K562 (cell line): ENCODE measurements at regions not wholly inside any gene's neighbourhood (a gene's known extent, or its start where the extent isn't known, plus 50 kb on each side); places are given as distances from the start of the nearest gene placed in this dataset.

ENCODE experiments used
- FOXK2 ChIP-seq, 2 experiments: fragments of 450-650 bp; IDR thresholded peaks in 1 of 2; conservative IDR thresholded peaks in 1 of 2; 2 replicates each; pipeline ENCODE4 v1.6.1; 2016; ENCODE audit warnings: low read depth in 2 of 2, mild to moderate bottlenecking in 1 of 2
- SP1 ChIP-seq: sonication (generic); formaldehyde crosslinking; IDR thresholded peaks from 2 replicates; pipeline ENCODE4 v1.8.1; 2022; ENCODE audit warnings: mild to moderate bottlenecking, missing genetic modification reagents
- SP2 ChIP-seq: IDR thresholded peaks from 2 replicates; pipeline ENCODE4 v1.6.1; 2011; ENCODE audit warnings: mild to moderate bottlenecking, low read depth, low read length, moderate library complexity; ENCODE audit not compliant: poor library complexity, severe bottlenecking; ENCODE audit errors: extremely low read depth
- STAG1 ChIP-seq: sonication (generic); formaldehyde crosslinking; IDR thresholded peaks from 2 replicates; pipeline ENCODE4 v1.5.0; 2020; ENCODE audit warnings: missing genetic modification reagents, borderline replicate concordance
- ZNF347 ChIP-seq: fragments of 450-650 bp; formaldehyde crosslinking; IDR thresholded peaks from 2 replicates; pipeline ENCODE4 v1.4.0; 2020; ENCODE audit warnings: low read depth, mild to moderate bottlenecking, moderate library complexity
- ZNF644 ChIP-seq: fragments of 200-800 bp; sonication (Bioruptor generic); IDR thresholded peaks from 2 replicates; pipeline ENCODE4 v1.6.1; 2016; ENCODE audit warnings: low read depth, missing genetic modification characterization, missing compliant biosample characterization
- TF ChIP-seq, protein P1 (sequence below): IDR thresholded peaks from 2 replicates; pipeline ENCODE4 v1.6.1; 2014; ENCODE audit warnings: antibody characterized with exemption
- TF ChIP-seq, protein P2 (sequence below): fragments of 450-650 bp; IDR thresholded peaks from 2 replicates; pipeline ENCODE4 v1.6.1; 2016; ENCODE audit warnings: missing biosample characterization, missing genetic modification characterization
- TF ChIP-seq, protein P3 (sequence below): fragments of 450-650 bp; IDR thresholded peaks from 2 replicates; pipeline ENCODE4 v1.6.1; 2016; ENCODE audit warnings: antibody characterized with exemption
- TF ChIP-seq, protein P4 (sequence below): fragments of 450-650 bp; IDR thresholded peaks from 2 replicates; pipeline ENCODE4 v1.6.1; 2016; ENCODE audit warnings: mild to moderate bottlenecking, moderate library complexity

DNA sequence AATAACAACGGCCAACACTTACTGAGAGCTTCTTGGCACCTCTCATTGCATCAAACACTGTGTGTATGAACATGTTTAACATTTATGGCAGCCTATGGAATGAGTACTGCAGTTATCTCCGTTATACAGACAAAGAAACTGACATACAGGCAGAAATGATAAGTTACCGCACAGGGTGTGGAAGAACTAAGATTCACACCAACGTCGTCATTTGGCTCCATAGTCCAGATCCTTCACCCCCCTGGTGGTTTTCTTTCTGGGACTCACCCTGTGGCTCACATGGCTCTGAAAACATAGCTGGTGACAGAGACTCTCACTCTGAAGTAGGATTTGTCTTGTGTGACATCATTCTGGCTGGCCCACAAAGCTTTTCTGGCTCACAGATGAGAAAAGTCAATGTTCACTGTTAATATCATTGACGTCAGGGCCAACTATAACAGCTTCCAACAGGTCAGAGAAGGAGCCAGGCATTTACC, 230.1 kb downstream of the DLEU7 start (continued):
- TF ChIP-seq STAG1 (CRISPR knock-in tag), result no peak
- TF ChIP-seq, protein P1, sequence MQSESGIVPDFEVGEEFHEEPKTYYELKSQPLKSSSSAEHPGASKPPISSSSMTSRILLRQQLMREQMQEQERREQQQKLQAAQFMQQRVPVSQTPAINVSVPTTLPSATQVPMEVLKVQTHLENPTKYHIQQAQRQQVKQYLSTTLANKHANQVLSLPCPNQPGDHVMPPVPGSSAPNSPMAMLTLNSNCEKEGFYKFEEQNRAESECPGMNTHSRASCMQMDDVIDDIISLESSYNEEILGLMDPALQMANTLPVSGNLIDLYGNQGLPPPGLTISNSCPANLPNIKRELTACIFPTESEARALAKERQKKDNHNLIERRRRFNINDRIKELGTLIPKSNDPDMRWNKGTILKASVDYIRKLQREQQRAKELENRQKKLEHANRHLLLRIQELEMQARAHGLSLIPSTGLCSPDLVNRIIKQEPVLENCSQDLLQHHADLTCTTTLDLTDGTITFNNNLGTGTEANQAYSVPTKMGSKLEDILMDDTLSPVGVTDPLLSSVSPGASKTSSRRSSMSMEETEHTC, result no peak
- TF ChIP-seq ZNF644 (tag), result peak; percentile 69; the same call in 1 of the 2 replicates
- no peak for TF ChIP-seq ZNF347 (CRISPR knock-in tag)
- TF ChIP-seq, protein P2, sequence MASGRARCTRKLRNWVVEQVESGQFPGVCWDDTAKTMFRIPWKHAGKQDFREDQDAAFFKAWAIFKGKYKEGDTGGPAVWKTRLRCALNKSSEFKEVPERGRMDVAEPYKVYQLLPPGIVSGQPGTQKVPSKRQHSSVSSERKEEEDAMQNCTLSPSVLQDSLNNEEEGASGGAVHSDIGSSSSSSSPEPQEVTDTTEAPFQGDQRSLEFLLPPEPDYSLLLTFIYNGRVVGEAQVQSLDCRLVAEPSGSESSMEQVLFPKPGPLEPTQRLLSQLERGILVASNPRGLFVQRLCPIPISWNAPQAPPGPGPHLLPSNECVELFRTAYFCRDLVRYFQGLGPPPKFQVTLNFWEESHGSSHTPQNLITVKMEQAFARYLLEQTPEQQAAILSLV (tag), result no peak
- TF ChIP-seq SP1 (CRISPR knock-in tag), result peak; percentile 45; the same call in 1 of the 2 replicates
- peak in 1 of 2 experiments; percentile 50; a peak in 1 of 4 replicates for TF ChIP-seq FOXK2 (conservative IDR thresholded peaks at IDR 0.05 in 1 of 2, IDR thresholded peaks at IDR 0.05 in 1 of 2; ENCODE audit: low read depth in 2 of 2)
- TF ChIP-seq, protein P3, sequence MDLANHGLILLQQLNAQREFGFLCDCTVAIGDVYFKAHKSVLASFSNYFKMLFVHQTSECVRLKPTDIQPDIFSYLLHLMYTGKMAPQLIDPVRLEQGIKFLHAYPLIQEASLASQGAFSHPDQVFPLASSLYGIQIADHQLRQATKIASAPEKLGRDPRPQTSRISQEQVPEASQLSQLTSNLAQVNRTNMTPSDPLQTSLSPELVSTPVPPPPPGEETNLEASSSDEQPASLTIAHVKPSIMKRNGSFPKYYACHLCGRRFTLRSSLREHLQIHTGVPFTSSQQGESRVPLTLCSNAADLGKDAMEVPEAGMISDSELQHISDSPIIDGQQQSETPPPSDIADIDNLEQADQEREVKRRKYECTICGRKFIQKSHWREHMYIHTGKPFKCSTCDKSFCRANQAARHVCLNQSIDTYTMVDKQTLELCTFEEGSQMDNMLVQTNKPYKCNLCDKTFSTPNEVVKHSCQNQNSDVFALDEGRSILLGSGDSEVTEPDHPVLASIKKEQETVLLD, result no peak
- TF ChIP-seq, protein P4, sequence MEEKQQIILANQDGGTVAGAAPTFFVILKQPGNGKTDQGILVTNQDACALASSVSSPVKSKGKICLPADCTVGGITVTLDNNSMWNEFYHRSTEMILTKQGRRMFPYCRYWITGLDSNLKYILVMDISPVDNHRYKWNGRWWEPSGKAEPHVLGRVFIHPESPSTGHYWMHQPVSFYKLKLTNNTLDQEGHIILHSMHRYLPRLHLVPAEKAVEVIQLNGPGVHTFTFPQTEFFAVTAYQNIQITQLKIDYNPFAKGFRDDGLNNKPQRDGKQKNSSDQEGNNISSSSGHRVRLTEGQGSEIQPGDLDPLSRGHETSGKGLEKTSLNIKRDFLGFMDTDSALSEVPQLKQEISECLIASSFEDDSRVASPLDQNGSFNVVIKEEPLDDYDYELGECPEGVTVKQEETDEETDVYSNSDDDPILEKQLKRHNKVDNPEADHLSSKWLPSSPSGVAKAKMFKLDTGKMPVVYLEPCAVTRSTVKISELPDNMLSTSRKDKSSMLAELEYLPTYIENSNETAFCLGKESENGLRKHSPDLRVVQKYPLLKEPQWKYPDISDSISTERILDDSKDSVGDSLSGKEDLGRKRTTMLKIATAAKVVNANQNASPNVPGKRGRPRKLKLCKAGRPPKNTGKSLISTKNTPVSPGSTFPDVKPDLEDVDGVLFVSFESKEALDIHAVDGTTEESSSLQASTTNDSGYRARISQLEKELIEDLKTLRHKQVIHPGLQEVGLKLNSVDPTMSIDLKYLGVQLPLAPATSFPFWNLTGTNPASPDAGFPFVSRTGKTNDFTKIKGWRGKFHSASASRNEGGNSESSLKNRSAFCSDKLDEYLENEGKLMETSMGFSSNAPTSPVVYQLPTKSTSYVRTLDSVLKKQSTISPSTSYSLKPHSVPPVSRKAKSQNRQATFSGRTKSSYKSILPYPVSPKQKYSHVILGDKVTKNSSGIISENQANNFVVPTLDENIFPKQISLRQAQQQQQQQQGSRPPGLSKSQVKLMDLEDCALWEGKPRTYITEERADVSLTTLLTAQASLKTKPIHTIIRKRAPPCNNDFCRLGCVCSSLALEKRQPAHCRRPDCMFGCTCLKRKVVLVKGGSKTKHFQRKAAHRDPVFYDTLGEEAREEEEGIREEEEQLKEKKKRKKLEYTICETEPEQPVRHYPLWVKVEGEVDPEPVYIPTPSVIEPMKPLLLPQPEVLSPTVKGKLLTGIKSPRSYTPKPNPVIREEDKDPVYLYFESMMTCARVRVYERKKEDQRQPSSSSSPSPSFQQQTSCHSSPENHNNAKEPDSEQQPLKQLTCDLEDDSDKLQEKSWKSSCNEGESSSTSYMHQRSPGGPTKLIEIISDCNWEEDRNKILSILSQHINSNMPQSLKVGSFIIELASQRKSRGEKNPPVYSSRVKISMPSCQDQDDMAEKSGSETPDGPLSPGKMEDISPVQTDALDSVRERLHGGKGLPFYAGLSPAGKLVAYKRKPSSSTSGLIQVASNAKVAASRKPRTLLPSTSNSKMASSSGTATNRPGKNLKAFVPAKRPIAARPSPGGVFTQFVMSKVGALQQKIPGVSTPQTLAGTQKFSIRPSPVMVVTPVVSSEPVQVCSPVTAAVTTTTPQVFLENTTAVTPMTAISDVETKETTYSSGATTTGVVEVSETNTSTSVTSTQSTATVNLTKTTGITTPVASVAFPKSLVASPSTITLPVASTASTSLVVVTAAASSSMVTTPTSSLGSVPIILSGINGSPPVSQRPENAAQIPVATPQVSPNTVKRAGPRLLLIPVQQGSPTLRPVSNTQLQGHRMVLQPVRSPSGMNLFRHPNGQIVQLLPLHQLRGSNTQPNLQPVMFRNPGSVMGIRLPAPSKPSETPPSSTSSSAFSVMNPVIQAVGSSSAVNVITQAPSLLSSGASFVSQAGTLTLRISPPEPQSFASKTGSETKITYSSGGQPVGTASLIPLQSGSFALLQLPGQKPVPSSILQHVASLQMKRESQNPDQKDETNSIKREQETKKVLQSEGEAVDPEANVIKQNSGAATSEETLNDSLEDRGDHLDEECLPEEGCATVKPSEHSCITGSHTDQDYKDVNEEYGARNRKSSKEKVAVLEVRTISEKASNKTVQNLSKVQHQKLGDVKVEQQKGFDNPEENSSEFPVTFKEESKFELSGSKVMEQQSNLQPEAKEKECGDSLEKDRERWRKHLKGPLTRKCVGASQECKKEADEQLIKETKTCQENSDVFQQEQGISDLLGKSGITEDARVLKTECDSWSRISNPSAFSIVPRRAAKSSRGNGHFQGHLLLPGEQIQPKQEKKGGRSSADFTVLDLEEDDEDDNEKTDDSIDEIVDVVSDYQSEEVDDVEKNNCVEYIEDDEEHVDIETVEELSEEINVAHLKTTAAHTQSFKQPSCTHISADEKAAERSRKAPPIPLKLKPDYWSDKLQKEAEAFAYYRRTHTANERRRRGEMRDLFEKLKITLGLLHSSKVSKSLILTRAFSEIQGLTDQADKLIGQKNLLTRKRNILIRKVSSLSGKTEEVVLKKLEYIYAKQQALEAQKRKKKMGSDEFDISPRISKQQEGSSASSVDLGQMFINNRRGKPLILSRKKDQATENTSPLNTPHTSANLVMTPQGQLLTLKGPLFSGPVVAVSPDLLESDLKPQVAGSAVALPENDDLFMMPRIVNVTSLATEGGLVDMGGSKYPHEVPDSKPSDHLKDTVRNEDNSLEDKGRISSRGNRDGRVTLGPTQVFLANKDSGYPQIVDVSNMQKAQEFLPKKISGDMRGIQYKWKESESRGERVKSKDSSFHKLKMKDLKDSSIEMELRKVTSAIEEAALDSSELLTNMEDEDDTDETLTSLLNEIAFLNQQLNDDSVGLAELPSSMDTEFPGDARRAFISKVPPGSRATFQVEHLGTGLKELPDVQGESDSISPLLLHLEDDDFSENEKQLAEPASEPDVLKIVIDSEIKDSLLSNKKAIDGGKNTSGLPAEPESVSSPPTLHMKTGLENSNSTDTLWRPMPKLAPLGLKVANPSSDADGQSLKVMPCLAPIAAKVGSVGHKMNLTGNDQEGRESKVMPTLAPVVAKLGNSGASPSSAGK, result peak; percentile 47; the same call in 1 of the 2 replicates
- no peak for TF ChIP-seq SP2
